WTC11 (cell line): ENCODE measurements at regions not wholly inside any gene's neighbourhood (a gene's known extent, or its start where the extent isn't known, plus 50 kb on each side); places are given as distances from the start of the nearest gene placed in this dataset.

Experiments
- CTCF ChIP-seq: fragments of 200-600 bp; IDR thresholded peaks from 2 replicates; pipeline ENCODE4 v1.8.0; 2022; ENCODE audit warnings: antibody characterized with exemption
- FOXJ3 ChIP-seq: sonication (generic); formaldehyde crosslinking; IDR thresholded peaks from 2 replicates; pipeline ENCODE4 v1.9.0; 2021; ENCODE audit warnings: missing genetic modification reagents, mild to moderate bottlenecking, borderline replicate concordance
- NFATC4 ChIP-seq: fragments of 250-450 bp; sonication (Bioruptor Pico); IDR thresholded peaks from 2 replicates; pipeline ENCODE4 v1.9.0; 2021; ENCODE audit warnings: mild to moderate bottlenecking
- ZNF138 ChIP-seq: sonication (generic); formaldehyde crosslinking; conservative IDR thresholded peaks from 2 replicates; pipeline ENCODE4 v1.8.1; 2022; ENCODE audit warnings: mild to moderate bottlenecking, moderate library complexity, missing genetic modification reagents
- TF ChIP-seq, protein P1 (sequence below): sonication (generic); formaldehyde crosslinking; IDR thresholded peaks from 2 replicates; pipeline ENCODE4 v1.8.1; 2022; ENCODE audit warnings: mild to moderate bottlenecking, missing genetic modification reagents, moderate library complexity, borderline replicate concordance

GRCh38 chr17:27199948-27200347 lies 94.0 kb upstream of the WSB1 start:
- TF ChIP-seq CTCF (no peak), ZNF138 (no peak), NFATC4 (CRISPR knock-in tag) (no peak), FOXJ3 (CRISPR knock-in tag) (no peak)
- TF ChIP-seq, protein P1, sequence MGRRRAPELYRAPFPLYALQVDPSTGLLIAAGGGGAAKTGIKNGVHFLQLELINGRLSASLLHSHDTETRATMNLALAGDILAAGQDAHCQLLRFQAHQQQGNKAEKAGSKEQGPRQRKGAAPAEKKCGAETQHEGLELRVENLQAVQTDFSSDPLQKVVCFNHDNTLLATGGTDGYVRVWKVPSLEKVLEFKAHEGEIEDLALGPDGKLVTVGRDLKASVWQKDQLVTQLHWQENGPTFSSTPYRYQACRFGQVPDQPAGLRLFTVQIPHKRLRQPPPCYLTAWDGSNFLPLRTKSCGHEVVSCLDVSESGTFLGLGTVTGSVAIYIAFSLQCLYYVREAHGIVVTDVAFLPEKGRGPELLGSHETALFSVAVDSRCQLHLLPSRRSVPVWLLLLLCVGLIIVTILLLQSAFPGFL (CRISPR knock-in tag): no peak
